GM13976 (cell line): ENCODE measurements at regions not wholly inside any gene's neighbourhood (a gene's known extent, or its start where the extent isn't known, plus 50 kb on each side); places are given as distances from the start of the nearest gene placed in this dataset.
"Not testable (repeated sequence)": the region's sequence is repeated elsewhere in the genome, so short reads cannot be mapped to it uniquely, and the experiment has no call there.

Source experiments
- DNase-seq: peaks from one replicate; pipeline ENCODE4 v3.0.0; 2012; ENCODE audit warnings: low spot score
- CTCF ChIP-seq: IDR thresholded peaks from 2 replicates; pipeline ENCODE4 v1.5.1; 2012; ENCODE audit warnings: borderline replicate concordance, mild to moderate bottlenecking; ENCODE audit not compliant: insufficient read depth; ENCODE audit errors: extremely low read depth, missing control alignments, control extremely low read depth
- in situ Hi-C: fragments of 300-500 bp; cut with MboI; formaldehyde crosslinking; loops from one replicate; pipeline ENCODE4 v1.12.0; 2022; ENCODE audit warnings: low sequenced_read_pairs, mixed read lengths, inconsistent platforms; ENCODE audit not compliant: unreplicated experiment

DNA sequence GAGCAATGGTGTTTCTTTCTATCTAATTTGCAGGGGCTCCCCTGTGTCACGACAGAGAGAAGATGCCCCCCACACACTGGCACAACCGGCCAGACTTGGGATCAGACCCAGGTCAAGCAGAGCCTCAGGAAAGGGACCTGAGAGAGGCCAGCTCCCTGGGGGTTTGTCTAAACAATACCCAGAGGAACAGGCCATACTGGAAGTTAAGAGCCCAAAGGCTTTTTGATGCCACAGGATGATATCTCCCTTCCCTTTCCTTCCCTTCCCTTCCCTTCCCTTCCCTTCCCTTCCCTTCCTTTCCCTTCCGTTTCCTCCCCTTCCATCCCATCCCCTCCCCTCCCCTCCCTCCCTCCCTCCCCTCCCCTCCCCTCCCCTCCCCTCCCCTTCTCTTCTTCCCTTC, 139.2 kb downstream of the ARL4C start:
- DNase-seq: no peak
- no peak for TF ChIP-seq CTCF
- in situ Hi-C loops: no loop called here

- no peak for DNase-seq
- TF ChIP-seq CTCF: no peak
- in situ Hi-C loops: no loop called here
Observed at GRCh38 chr2:234355808-234356365, 141.0 kb downstream of the ARL4C start.

DNA sequence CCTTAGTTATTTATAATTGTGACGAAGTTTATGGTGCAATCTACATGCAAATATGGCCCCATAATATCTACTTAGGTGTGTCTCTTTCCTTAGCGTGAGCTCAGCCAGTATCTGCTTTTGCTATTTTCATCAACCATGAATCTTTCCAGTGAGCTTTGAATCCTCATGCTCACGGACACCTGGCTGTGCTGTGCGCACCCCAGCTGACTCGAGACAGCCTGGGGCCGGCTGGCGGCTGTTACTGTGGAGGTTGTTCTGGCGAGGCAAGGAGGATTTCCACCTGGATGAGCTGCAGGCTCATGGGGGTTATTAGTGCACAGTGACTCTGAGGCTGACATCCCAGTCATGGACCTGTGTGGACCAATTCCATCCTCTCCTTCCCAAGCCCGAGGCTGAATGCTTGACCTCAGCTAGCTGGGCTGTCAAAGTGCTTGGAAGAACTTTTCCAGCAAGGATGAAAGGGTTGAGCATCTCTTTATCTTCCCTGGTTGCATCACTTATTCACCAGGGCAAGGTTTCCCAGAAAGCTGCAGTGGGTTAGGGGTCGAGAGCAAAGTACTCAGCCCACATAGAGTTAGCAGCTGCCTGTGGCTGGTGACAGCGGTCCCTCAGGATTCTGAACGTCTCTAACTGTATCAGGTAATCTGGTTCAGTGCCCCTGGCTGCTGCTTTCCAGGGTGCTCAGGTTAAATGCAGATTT, 141.7 kb downstream of the ARL4C start:
- DNase-seq: no peak
- TF ChIP-seq CTCF: no peak
- in situ Hi-C loops: no loop called here

DNA sequence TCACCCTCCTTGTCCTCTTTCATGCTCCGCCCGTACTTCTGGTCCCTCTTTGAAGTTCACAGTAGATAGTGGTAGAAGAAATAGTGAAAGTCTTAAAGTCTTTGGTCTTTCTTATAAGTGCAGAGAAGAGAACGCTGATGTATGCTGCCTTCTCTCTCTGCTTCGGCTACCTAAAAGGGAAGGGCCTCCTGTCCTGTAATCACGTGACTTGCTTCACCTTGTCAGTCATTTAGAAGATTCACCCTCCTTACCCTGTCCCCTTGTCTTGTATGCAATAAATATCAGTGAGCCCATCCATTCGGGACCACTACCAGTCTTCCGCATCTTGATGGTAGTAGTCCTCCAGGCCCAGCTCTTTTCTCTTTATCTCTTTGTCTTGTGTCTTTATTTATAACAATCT, 144.6 kb downstream of the ARL4C start:
- no peak for DNase-seq
- TF ChIP-seq CTCF: no peak
- in situ Hi-C loops: no loop called here

GRCh38 chr2:234351866-234352265, 145.0 kb downstream of the ARL4C start:
- in situ Hi-C loops, DNase-seq: not testable (repeated sequence)

GRCh38 chr2:234348081-234348480, 148.8 kb downstream of the ARL4C start:
- in situ Hi-C loops: no loop called here
- no peak for TF ChIP-seq CTCF
- no peak for DNase-seq

GRCh38 chr2:234345921-234346320, 151.0 kb downstream of the ARL4C start:
- no peak for DNase-seq
- in situ Hi-C loops: no loop called here
- TF ChIP-seq CTCF: no peak
